ENCODE measurements at regions not wholly inside any gene's neighbourhood (a gene's known extent, or its start where the extent isn't known, plus 50 kb on each side); places are given as distances from the start of the nearest gene placed in this dataset.

GRCh38 chr3:499001-499761 lies 302.6 kb downstream of the CHL1 start:
- Histone ChIP-seq H3K79me2 (ENCODE audit: insufficient read depth, low read length) (no peaks in the 10 kb centered on the region), H4K20me1 (ENCODE audit: low read depth, low read length) (no peaks in the 10 kb centered on the region), H2AFZ (ENCODE audit: low read depth, low read length, severe bottlenecking) (no peak overlapping the region), H3K4me3 (ENCODE audit: insufficient read depth, low read length, poor library complexity, severe bottlenecking) (no peak overlapping the region), H3K27me3 (ENCODE audit: low read length) (no peaks in the 10 kb centered on the region), H3K9me2 (replicated peaks; ENCODE audit: insufficient read depth, low read length) (no peaks in the 10 kb centered on the region), H3K36me3 (ENCODE audit: low read length) (no peaks in the 10 kb centered on the region), H3F3A (ENCODE audit: insufficient read depth) (no peaks in the 10 kb centered on the region), H3K27ac (ENCODE audit: low read depth, low read length) (no peak overlapping the region), H3K4me2 (ENCODE audit: low read depth, low read length, poor library complexity, severe bottlenecking) (no peak overlapping the region), H3K9me3 (ENCODE audit: insufficient read depth, low read length) (no peaks in the 10 kb centered on the region), H3K9ac (ENCODE audit: low read length) (no peak overlapping the region)
- no peak for TF ChIP-seq EZH2phosphoT487 (conservative IDR thresholded peaks at IDR 0.05; ENCODE audit: low read length)
- TF ChIP-seq CTCF (IDR thresholded peaks at IDR 0.05; ENCODE audit: insufficient read depth, low read length, poor library complexity, severe bottlenecking) = no peak

- no peak overlapping the region for H3K9ac ChIP-seq (ENCODE audit: low read length)
- TF ChIP-seq CTCF (IDR thresholded peaks at IDR 0.05; ENCODE audit: insufficient read depth, low read length, poor library complexity, severe bottlenecking) (no peak), EZH2phosphoT487 (conservative IDR thresholded peaks at IDR 0.05; ENCODE audit: low read length) (no peak)
- no peaks in the 10 kb centered on the region for H3F3A ChIP-seq (ENCODE audit: insufficient read depth)
- H3K79me2 ChIP-seq (ENCODE audit: insufficient read depth, low read length) = no peaks in the 10 kb centered on the region
- H4K20me1 ChIP-seq (ENCODE audit: low read depth, low read length) = no peaks in the 10 kb centered on the region
- no peak overlapping the region for H2AFZ ChIP-seq (ENCODE audit: low read depth, low read length, severe bottlenecking)
- H3K4me2 ChIP-seq (ENCODE audit: low read depth, low read length, poor library complexity, severe bottlenecking) = no peak overlapping the region
- no peaks in the 10 kb centered on the region for H3K9me3 ChIP-seq (ENCODE audit: insufficient read depth, low read length)
- no peak overlapping the region for H3K4me3 ChIP-seq (ENCODE audit: insufficient read depth, low read length, poor library complexity, severe bottlenecking)
- H3K27ac ChIP-seq (ENCODE audit: low read depth, low read length) = no peak overlapping the region
- no peaks in the 10 kb centered on the region for H3K36me3 ChIP-seq (ENCODE audit: low read length)
- H3K27me3 ChIP-seq (ENCODE audit: low read length) = no peaks in the 10 kb centered on the region
- H3K9me2 ChIP-seq (replicated peaks; ENCODE audit: insufficient read depth, low read length) = no peaks in the 10 kb centered on the region
These were observed 305.9 kb downstream of the CHL1 start for GRCh38 chr3:502486-502885.

- Histone ChIP-seq H3K36me3 (ENCODE audit: low read length) (no peaks in the 10 kb centered on the region), H3K79me2 (ENCODE audit: insufficient read depth, low read length) (no peaks in the 10 kb centered on the region), H3K9me2 (replicated peaks; ENCODE audit: insufficient read depth, low read length) (no peaks in the 10 kb centered on the region), H3K27me3 (ENCODE audit: low read length) (no peaks in the 10 kb centered on the region), H3K9me3 (ENCODE audit: insufficient read depth, low read length) (no peaks in the 10 kb centered on the region), H4K20me1 (ENCODE audit: low read depth, low read length) (no peaks in the 10 kb centered on the region), H3K9ac (ENCODE audit: low read length) (no peak overlapping the region), H3F3A (ENCODE audit: insufficient read depth) (no peaks in the 10 kb centered on the region), H2AFZ (ENCODE audit: low read depth, low read length, severe bottlenecking) (no peak overlapping the region), H3K27ac (ENCODE audit: low read depth, low read length) (no peak overlapping the region), H3K4me2 (ENCODE audit: low read depth, low read length, poor library complexity, severe bottlenecking) (no peak overlapping the region), H3K4me3 (ENCODE audit: insufficient read depth, low read length, poor library complexity, severe bottlenecking) (no peak overlapping the region)
- TF ChIP-seq CTCF (IDR thresholded peaks at IDR 0.05; ENCODE audit: insufficient read depth, low read length, poor library complexity, severe bottlenecking) (no peak), EZH2phosphoT487 (conservative IDR thresholded peaks at IDR 0.05; ENCODE audit: low read length) (no peak)
These were observed 316.7 kb downstream of the CHL1 start for GRCh38 chr3:513301-513700.
